H1 (cell line): ENCODE measurements at regions not wholly inside any gene's neighbourhood (a gene's known extent, or its start where the extent isn't known, plus 50 kb on each side); places are given as distances from the start of the nearest gene placed in this dataset.

Experiments used
- ASH2L ChIP-seq: fragments of 200-600, 300-600 bp; sonication (generic); IDR thresholded peaks from one replicate; pipeline ENCODE4 v1.7.1; 2017; ENCODE audit warnings: low read length
- MAFK ChIP-seq: IDR thresholded peaks from 2 replicates; pipeline ENCODE4 v1.6.1; 2012; ENCODE audit warnings: low read depth, mild to moderate bottlenecking, improper control_type of control experiment, low read length
- RFX5 ChIP-seq: IDR thresholded peaks from 2 replicates; pipeline ENCODE4 v1.6.1; 2011; ENCODE audit warnings: low read depth, low read length, improper control_type of control experiment, borderline replicate concordance
- SIN3A ChIP-seq, 2 experiments: IDR thresholded peaks in 1 of 2; conservative IDR thresholded peaks in 1 of 2; 2 replicates each; pipeline ENCODE4 v1.6.1; 2011 to 2012; ENCODE audit warnings: low read length in 2 of 2, improper control_type of control experiment in 1 of 2, low read depth in 1 of 2, mild to moderate bottlenecking in 1 of 2

GRCh38 chrX:6768881-6769280 lies 234.0 kb upstream of the VCX3A start (continued):
- no peak for TF ChIP-seq SIN3A (conservative IDR thresholded peaks at IDR 0.05 in 1 of 2, IDR thresholded peaks at IDR 0.05 in 1 of 2; ENCODE audit: low read depth in 1 of 2, low read length in 2 of 2)
- TF ChIP-seq ASH2L = no peak
- no peak for TF ChIP-seq MAFK
- TF ChIP-seq RFX5 = no peak
